IPS-18a (cell line): ENCODE measurements at regions not wholly inside any gene's neighbourhood (a gene's known extent, or its start where the extent isn't known, plus 50 kb on each side); places are given as distances from the start of the nearest gene placed in this dataset.

Experiments
- H3K27ac ChIP-seq: one replicate; pipeline ENCODE4 v1.5.1; 2013; ENCODE audit warnings: low read length
- H3K27me3 ChIP-seq: one replicate; pipeline ENCODE4 v1.6.1; 2013; ENCODE audit warnings: mild to moderate bottlenecking, low read length; ENCODE audit not compliant: control insufficient read depth, insufficient read depth
- H3K36me3 ChIP-seq: one replicate; pipeline ENCODE4 v1.6.1; 2013; ENCODE audit warnings: low read depth, low read length; ENCODE audit not compliant: control insufficient read depth
- H3K4me1 ChIP-seq: one replicate; pipeline ENCODE4 v1.6.1; 2013; ENCODE audit warnings: low read depth, low read length; ENCODE audit not compliant: control insufficient read depth
- H3K4me3 ChIP-seq: one replicate; pipeline ENCODE4 v1.5.1; 2013; ENCODE audit warnings: low read length
- H3K9ac ChIP-seq: one replicate; pipeline ENCODE4 v1.6.1; 2013; ENCODE audit warnings: mild to moderate bottlenecking, low read length, moderate library complexity
- H3K9me3 ChIP-seq: one replicate; pipeline ENCODE4 v1.6.1; 2013; ENCODE audit warnings: low read depth, low read length; ENCODE audit not compliant: control insufficient read depth

GRCh38 chr10:85039311-85039710 is 710.9 kb downstream of the CCSER2 start:
- no peaks in the 10 kb centered on the region for H3K27me3 ChIP-seq
- no peak overlapping the region for H3K4me3 ChIP-seq

GRCh38 chr10:85043207-85043606 is 714.8 kb downstream of the CCSER2 start:
- H3K36me3 ChIP-seq, result no peaks in the 10 kb centered on the region
- no peaks in the 10 kb centered on the region for H3K27me3 ChIP-seq
- no peak overlapping the region for H3K27ac ChIP-seq
- no peaks in the 10 kb centered on the region for H3K4me1 ChIP-seq
- no peak overlapping the region for H3K9ac ChIP-seq
- H3K4me3 ChIP-seq, result no peak overlapping the region
- peaks cover 8% of the 10 kb centered on the region for H3K9me3 ChIP-seq

More at GRCh38 chr10:85039311-85039710, 710.9 kb downstream of the CCSER2 start:
- Histone ChIP-seq H3K27ac (no peak overlapping the region), H3K9ac (no peak overlapping the region), H3K36me3 (no peaks in the 10 kb centered on the region), H3K9me3 (peaks cover 10% of the 10 kb centered on the region), H3K4me1 (no peaks in the 10 kb centered on the region)

GRCh38 chr10:85045046-85045445 is 716.7 kb downstream of the CCSER2 start:
- H3K4me1 ChIP-seq, result no peaks in the 10 kb centered on the region

GRCh38 chr10:85047170-85047834 is 718.9 kb downstream of the CCSER2 start:
- H3K27ac ChIP-seq, result no peak overlapping the region

More at GRCh38 chr10:85045046-85045445, 716.7 kb downstream of the CCSER2 start:
- Histone ChIP-seq H3K9ac (no peak overlapping the region), H3K9me3 (no peaks in the 10 kb centered on the region), H3K27me3 (no peaks in the 10 kb centered on the region), H3K27ac (no peak overlapping the region), H3K4me3 (no peak overlapping the region), H3K36me3 (no peaks in the 10 kb centered on the region)

GRCh38 chr10:85047979-85048378 is 719.6 kb downstream of the CCSER2 start:
- H3K4me3 ChIP-seq, result no peak overlapping the region
- H3K9me3 ChIP-seq, result no peaks in the 10 kb centered on the region
- no peaks in the 10 kb centered on the region for H3K36me3 ChIP-seq
- no peak overlapping the region for H3K27ac ChIP-seq
- no peaks in the 10 kb centered on the region for H3K4me1 ChIP-seq
- H3K9ac ChIP-seq, result no peak overlapping the region
- no peaks in the 10 kb centered on the region for H3K27me3 ChIP-seq

More at GRCh38 chr10:85047170-85047834, 718.9 kb downstream of the CCSER2 start:
- Histone ChIP-seq H3K27me3 (no peaks in the 10 kb centered on the region), H3K9ac (no peak overlapping the region), H3K9me3 (no peaks in the 10 kb centered on the region), H3K36me3 (no peaks in the 10 kb centered on the region), H3K4me3 (no peak overlapping the region), H3K4me1 (no peaks in the 10 kb centered on the region)

- Histone ChIP-seq H3K27ac (no peak overlapping the region), H3K27me3 (no peaks in the 10 kb centered on the region), H3K4me3 (no peak overlapping the region), H3K9me3 (no peaks in the 10 kb centered on the region), H3K9ac (no peak overlapping the region), H3K36me3 (no peaks in the 10 kb centered on the region), H3K4me1 (no peaks in the 10 kb centered on the region)
These were observed 720.3 kb downstream of the CCSER2 start for GRCh38 chr10:85048644-85049043.

- Histone ChIP-seq H3K27ac (no peak overlapping the region), H3K27me3 (no peaks in the 10 kb centered on the region), H3K9ac (no peak overlapping the region), H3K36me3 (no peaks in the 10 kb centered on the region), H3K4me3 (no peak overlapping the region), H3K4me1 (no peaks in the 10 kb centered on the region), H3K9me3 (peaks cover 9% of the 10 kb centered on the region)
These were observed 732.6 kb downstream of the CCSER2 start for GRCh38 chr10:85060944-85061343.

GRCh38 chr10:85061401-85061800 is 733.0 kb downstream of the CCSER2 start:
- Histone ChIP-seq H3K9ac (no peak overlapping the region), H3K27me3 (no peaks in the 10 kb centered on the region), H3K27ac (no peak overlapping the region), H3K36me3 (no peaks in the 10 kb centered on the region), H3K4me1 (no peaks in the 10 kb centered on the region), H3K9me3 (peaks cover 7% of the 10 kb centered on the region), H3K4me3 (no peak overlapping the region)

GRCh38 chr10:85067955-85068354 is 739.6 kb downstream of the CCSER2 start:
- H3K36me3 ChIP-seq, result no peaks in the 10 kb centered on the region
- H3K27ac ChIP-seq, result no peak overlapping the region
- H3K27me3 ChIP-seq, result no peaks in the 10 kb centered on the region
- no peak overlapping the region for H3K9ac ChIP-seq
- H3K4me3 ChIP-seq, result no peak overlapping the region
- H3K4me1 ChIP-seq, result no peaks in the 10 kb centered on the region
- H3K9me3 ChIP-seq, result peaks cover under 1% of the 10 kb centered on the region

GRCh38 chr10:85080934-85081333 is 752.5 kb downstream of the CCSER2 start:
- H3K9me3 ChIP-seq, result no peaks in the 10 kb centered on the region
- H3K4me3 ChIP-seq, result no peak overlapping the region
- H3K4me1 ChIP-seq, result no peaks in the 10 kb centered on the region
- H3K27ac ChIP-seq, result no peak overlapping the region
- H3K9ac ChIP-seq, result no peak overlapping the region
- H3K27me3 ChIP-seq, result no peaks in the 10 kb centered on the region
- H3K36me3 ChIP-seq, result no peaks in the 10 kb centered on the region

GRCh38 chr10:85098835-85099521 is 770.6 kb downstream of the CCSER2 start:
- H3K4me3 ChIP-seq, result no peak overlapping the region
- no peak overlapping the region for H3K9ac ChIP-seq
- no peaks in the 10 kb centered on the region for H3K9me3 ChIP-seq
- no peak overlapping the region for H3K27ac ChIP-seq
- H3K27me3 ChIP-seq, result no peaks in the 10 kb centered on the region
- H3K4me1 ChIP-seq, result no peaks in the 10 kb centered on the region
- H3K36me3 ChIP-seq, result no peaks in the 10 kb centered on the region

GRCh38 chr10:85100495-85100894 is 772.1 kb downstream of the CCSER2 start:
- Histone ChIP-seq H3K4me1 (no peaks in the 10 kb centered on the region), H3K4me3 (no peak overlapping the region), H3K27ac (no peak overlapping the region), H3K36me3 (no peaks in the 10 kb centered on the region), H3K9me3 (no peaks in the 10 kb centered on the region), H3K9ac (no peak overlapping the region), H3K27me3 (no peaks in the 10 kb centered on the region)
